Duodenal mucosa (tissue), 2 donors: ENCODE measurements at regions not wholly inside any gene's neighbourhood (a gene's known extent, or its start where the extent isn't known, plus 50 kb on each side); places are given as distances from the start of the nearest gene placed in this dataset.

ENCODE experiments used
- H3K27ac ChIP-seq: one replicate; pipeline ENCODE4 v1.7.0; 2013; ENCODE audit warnings: low read depth, low read length
- H3K27me3 ChIP-seq, 2 donors: one replicate each; pipeline ENCODE4 v1.7.0; 2013; ENCODE audit warnings: low read length in 2 of 2, control low read depth in 1 of 2; ENCODE audit not compliant: insufficient read depth in 2 of 2, control insufficient read depth in 1 of 2
- H3K36me3 ChIP-seq, 2 donors: one replicate each; pipeline ENCODE4 v1.7.0; 2013; ENCODE audit warnings: low read length in 2 of 2, control low read depth in 1 of 2; ENCODE audit not compliant: insufficient read depth in 2 of 2, control insufficient read depth in 1 of 2
- H3K4me1 ChIP-seq, 2 donors: one replicate each; pipeline ENCODE4 v1.7.0; 2013; ENCODE audit warnings: low read length in 2 of 2, control low read depth in 1 of 2; ENCODE audit not compliant: insufficient read depth in 2 of 2, control insufficient read depth in 1 of 2
- H3K4me3 ChIP-seq, 2 donors: one replicate each; pipeline ENCODE4 v1.7.0; 2013; ENCODE audit warnings: low read length in 2 of 2, low read depth in 1 of 2
- H3K9ac ChIP-seq, 2 donors: one replicate each; pipeline ENCODE4 v1.7.0; 2013; ENCODE audit warnings: low read length in 2 of 2, low read depth in 1 of 2
- H3K9me3 ChIP-seq, 2 donors: one replicate each; pipeline ENCODE4 v1.7.0; 2013; ENCODE audit warnings: low read length in 2 of 2, control low read depth in 1 of 2; ENCODE audit not compliant: control insufficient read depth in 1 of 2

DNA sequence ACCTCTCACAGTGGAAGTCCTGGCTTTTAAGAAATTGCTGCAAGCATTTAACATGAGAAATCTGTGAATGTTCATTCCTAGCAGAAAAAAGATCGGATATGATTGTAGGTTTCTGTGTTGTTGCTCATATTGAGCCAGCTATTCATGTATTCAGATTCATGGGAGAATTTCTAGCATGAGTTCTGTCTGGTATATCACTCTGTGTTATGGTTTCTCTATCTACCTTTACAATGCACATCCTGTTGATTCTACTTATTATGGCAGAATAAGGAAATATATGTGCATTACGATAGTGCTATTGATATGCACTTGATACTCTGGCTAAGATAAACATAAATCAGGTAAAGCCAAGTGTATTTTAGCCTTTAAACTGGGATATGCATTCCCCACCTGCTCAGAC is 138.2 kb downstream of the KCNRG start:
- H3K27me3 ChIP-seq = no peaks in the 10 kb centered on the region
- peak overlapping the region in 1 of 2 donors; percentile 34 for H3K4me3 ChIP-seq
- H3K9ac ChIP-seq = no peak overlapping the region
- no peaks in the 10 kb centered on the region for H3K36me3 ChIP-seq
- no peaks in the 10 kb centered on the region for H3K9me3 ChIP-seq
- peaks cover 0 to 13% of the 10 kb centered on the region in 2 donors for H3K4me1 ChIP-seq
- H3K27ac ChIP-seq = no peak overlapping the region

DNA sequence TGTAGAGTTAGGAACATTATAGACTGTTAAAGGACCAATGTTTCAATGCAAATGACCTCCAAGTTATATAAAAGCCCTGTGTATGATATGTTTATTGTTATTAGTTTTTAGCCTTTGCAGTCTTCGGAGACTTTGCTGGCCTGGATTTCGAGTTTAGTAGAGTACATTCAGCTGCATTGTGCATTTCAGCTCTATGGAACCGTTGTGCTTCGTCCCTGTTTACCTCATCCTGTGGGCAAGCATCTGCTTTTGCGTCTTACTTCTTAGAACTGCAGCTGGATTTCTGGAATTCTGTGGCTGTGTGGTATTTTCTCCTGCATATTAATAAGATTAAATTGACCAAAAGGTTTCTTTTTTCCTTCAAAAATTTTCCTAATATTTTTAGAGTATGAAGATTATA is 138.6 kb downstream of the KCNRG start:
- H3K27ac ChIP-seq = no peak overlapping the region
- H3K36me3 ChIP-seq = no peaks in the 10 kb centered on the region
- no peaks in the 10 kb centered on the region for H3K27me3 ChIP-seq
- no peak overlapping the region for H3K9ac ChIP-seq
- no peaks in the 10 kb centered on the region for H3K9me3 ChIP-seq
- peaks cover 0 to 13% of the 10 kb centered on the region in 2 donors for H3K4me1 ChIP-seq
- H3K4me3 ChIP-seq = no peak overlapping the region

DNA sequence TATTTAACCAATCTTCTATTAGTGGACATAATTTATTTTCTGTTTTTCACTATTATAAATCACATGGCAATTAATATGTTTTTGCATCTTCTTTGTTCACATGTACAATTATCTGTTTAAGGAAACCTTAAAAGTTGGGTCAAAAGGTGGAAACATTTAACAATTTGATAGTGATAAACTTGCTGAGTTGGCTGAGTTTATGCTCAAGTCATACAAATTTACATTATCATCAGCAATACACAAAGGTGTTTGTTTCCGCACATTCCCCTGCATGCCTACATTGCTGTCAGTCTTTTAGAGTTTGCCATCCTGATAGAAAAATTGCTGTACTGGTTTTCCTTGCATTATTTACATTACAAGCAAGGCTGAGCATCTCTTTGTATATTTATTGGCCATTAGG is 139.5 kb downstream of the KCNRG start:
- H3K9me3 ChIP-seq = no peaks in the 10 kb centered on the region
- H3K27me3 ChIP-seq = no peaks in the 10 kb centered on the region
- no peak overlapping the region for H3K4me3 ChIP-seq
- no peaks in the 10 kb centered on the region for H3K36me3 ChIP-seq
- H3K4me1 ChIP-seq = peaks cover 0 to 13% of the 10 kb centered on the region in 2 donors
- no peak overlapping the region for H3K27ac ChIP-seq
- no peak overlapping the region for H3K9ac ChIP-seq

GRCh38 chr13:50156140-50156539 is 140.9 kb downstream of the KCNRG start:
- Histone ChIP-seq H3K9me3 (no peaks in the 10 kb centered on the region), H3K9ac (no peak overlapping the region), H3K4me3 (no peak overlapping the region), H3K4me1 (peaks cover 0 to 13% of the 10 kb centered on the region in 2 donors), H3K36me3 (no peaks in the 10 kb centered on the region), H3K27me3 (no peaks in the 10 kb centered on the region), H3K27ac (no peak overlapping the region)

GRCh38 chr13:50156561-50157127 is 141.4 kb downstream of the KCNRG start:
- no peak overlapping the region for H3K4me3 ChIP-seq
- no peaks in the 10 kb centered on the region for H3K9me3 ChIP-seq
- H3K4me1 ChIP-seq = peaks cover 0 to 13% of the 10 kb centered on the region in 2 donors
- H3K9ac ChIP-seq = no peak overlapping the region
- no peaks in the 10 kb centered on the region for H3K36me3 ChIP-seq
- no peaks in the 10 kb centered on the region for H3K27me3 ChIP-seq
- no peak overlapping the region for H3K27ac ChIP-seq

GRCh38 chr13:50158385-50159165 is 143.3 kb downstream of the KCNRG start:
- no peaks in the 10 kb centered on the region for H3K36me3 ChIP-seq
- no peaks in the 10 kb centered on the region for H3K27me3 ChIP-seq
- H3K27ac ChIP-seq = no peak overlapping the region
- H3K4me1 ChIP-seq = peaks cover 0 to 1% of the 10 kb centered on the region in 2 donors
- no peaks in the 10 kb centered on the region for H3K9me3 ChIP-seq
- H3K4me3 ChIP-seq = no peak overlapping the region
- H3K9ac ChIP-seq = no peak overlapping the region

DNA sequence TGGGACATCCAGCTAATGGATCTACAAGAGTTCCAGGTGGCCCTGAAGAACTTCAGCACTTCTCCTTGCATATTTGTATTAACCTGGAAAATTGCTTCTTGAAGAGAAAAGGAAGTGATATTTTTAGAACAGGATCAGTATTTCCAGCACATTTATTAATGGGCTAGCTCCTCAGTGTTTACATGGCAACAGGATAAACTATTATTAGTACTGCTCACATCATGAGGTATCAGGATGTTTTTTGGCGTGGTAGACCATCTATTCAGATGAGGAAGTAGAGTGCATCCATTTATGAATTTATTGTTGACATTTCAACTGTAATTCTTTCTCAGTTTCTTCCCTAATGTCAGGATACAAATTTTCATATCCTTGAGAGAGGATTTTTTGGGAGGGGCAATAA is 144.4 kb downstream of the KCNRG start:
- H3K4me3 ChIP-seq = no peak overlapping the region
- no peaks in the 10 kb centered on the region for H3K27me3 ChIP-seq
- H3K9me3 ChIP-seq = no peaks in the 10 kb centered on the region
- no peaks in the 10 kb centered on the region for H3K4me1 ChIP-seq
- H3K9ac ChIP-seq = no peak overlapping the region
- no peaks in the 10 kb centered on the region for H3K36me3 ChIP-seq
- H3K27ac ChIP-seq = no peak overlapping the region

DNA sequence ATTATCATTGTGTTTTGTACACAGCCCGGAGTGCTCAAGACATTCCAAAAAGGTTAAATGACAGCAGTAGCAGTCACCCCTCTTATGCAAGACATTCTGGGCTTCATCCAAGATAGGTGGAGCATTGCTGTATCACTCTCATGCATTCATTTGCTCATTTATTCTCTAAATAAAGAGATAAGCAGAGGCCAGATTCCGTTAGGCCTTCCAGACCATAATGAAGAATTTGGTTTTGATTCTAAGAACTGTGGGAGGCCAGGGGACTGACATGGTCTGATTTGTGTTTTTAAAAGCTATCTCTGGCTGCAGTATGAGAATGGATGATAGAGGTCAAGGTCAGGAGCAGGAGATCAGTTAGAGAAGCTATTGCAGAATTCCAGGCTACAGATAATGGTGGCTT is 145.8 kb downstream of the KCNRG start:
- H3K36me3 ChIP-seq = no peaks in the 10 kb centered on the region
- no peaks in the 10 kb centered on the region for H3K27me3 ChIP-seq
- H3K4me1 ChIP-seq = no peaks in the 10 kb centered on the region
- no peak overlapping the region for H3K4me3 ChIP-seq
- H3K9ac ChIP-seq = no peak overlapping the region
- no peaks in the 10 kb centered on the region for H3K9me3 ChIP-seq
- H3K27ac ChIP-seq = no peak overlapping the region

GRCh38 chr13:50162001-50162400 is 146.8 kb downstream of the KCNRG start:
- H3K4me1 ChIP-seq = no peaks in the 10 kb centered on the region
- H3K27me3 ChIP-seq = no peaks in the 10 kb centered on the region
- H3K9me3 ChIP-seq = no peaks in the 10 kb centered on the region
- H3K36me3 ChIP-seq = no peaks in the 10 kb centered on the region
- no peak overlapping the region for H3K9ac ChIP-seq
- H3K4me3 ChIP-seq = no peak overlapping the region
- no peak overlapping the region for H3K27ac ChIP-seq

DNA sequence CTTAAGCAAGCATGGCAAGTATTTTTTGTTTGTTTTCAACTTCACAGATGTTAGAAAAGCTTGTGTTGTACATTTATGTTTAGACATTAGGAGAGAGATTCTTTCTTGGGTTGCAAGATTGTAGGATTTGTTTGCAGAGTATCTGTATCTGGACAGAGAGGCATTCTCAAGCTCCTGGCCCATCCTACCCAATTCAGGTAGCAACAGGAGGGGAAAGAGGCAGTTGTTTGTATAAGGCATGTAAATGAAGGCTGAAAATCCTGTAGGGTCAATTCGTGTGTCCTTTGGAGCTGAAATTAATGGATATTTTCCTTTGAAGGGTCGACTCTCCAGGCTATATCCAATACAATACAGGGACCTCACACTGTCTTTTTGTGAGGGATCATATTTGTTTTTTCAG is 147.3 kb downstream of the KCNRG start:
- no peaks in the 10 kb centered on the region for H3K4me1 ChIP-seq
- no peak overlapping the region for H3K27ac ChIP-seq
- H3K27me3 ChIP-seq = no peaks in the 10 kb centered on the region
- no peak overlapping the region for H3K4me3 ChIP-seq
- H3K36me3 ChIP-seq = no peaks in the 10 kb centered on the region
- no peaks in the 10 kb centered on the region for H3K9me3 ChIP-seq
- H3K9ac ChIP-seq = no peak overlapping the region
